ENCODE measurements at regions not wholly inside any gene's neighbourhood (a gene's known extent, or its start where the extent isn't known, plus 50 kb on each side); places are given as distances from the start of the nearest gene placed in this dataset.

GRCh38 chr2:151097895-151098294, 163.8 kb downstream of the RBM43 start:
- no peak for TF ChIP-seq CTCF (IDR thresholded peaks at IDR 0.05)

- TF ChIP-seq CTCF (IDR thresholded peaks at IDR 0.05): no peak
These were observed 164.5 kb downstream of the RBM43 start for GRCh38 chr2:151097128-151097527.

GRCh38 chr2:151096235-151096634, 165.4 kb downstream of the RBM43 start:
- TF ChIP-seq CTCF (IDR thresholded peaks at IDR 0.05): no peak

GRCh38 chr2:151095463-151095862, 166.2 kb downstream of the RBM43 start:
- no peak for TF ChIP-seq CTCF (IDR thresholded peaks at IDR 0.05)

GRCh38 chr2:151091583-151091982, 170.1 kb downstream of the RBM43 start:
- no peak for TF ChIP-seq CTCF (IDR thresholded peaks at IDR 0.05)

- TF ChIP-seq CTCF (IDR thresholded peaks at IDR 0.05): no peak
These were observed 174.3 kb downstream of the RBM43 start for GRCh38 chr2:151087377-151087776.

GRCh38 chr2:151085181-151085611, 176.5 kb downstream of the RBM43 start:
- TF ChIP-seq CTCF (IDR thresholded peaks at IDR 0.05): no peak

Measured in LNCAP (cell line).